ENCODE measurements at regions not wholly inside any gene's neighbourhood (a gene's known extent, or its start where the extent isn't known, plus 50 kb on each side); places are given as distances from the start of the nearest gene placed in this dataset.

DNA sequence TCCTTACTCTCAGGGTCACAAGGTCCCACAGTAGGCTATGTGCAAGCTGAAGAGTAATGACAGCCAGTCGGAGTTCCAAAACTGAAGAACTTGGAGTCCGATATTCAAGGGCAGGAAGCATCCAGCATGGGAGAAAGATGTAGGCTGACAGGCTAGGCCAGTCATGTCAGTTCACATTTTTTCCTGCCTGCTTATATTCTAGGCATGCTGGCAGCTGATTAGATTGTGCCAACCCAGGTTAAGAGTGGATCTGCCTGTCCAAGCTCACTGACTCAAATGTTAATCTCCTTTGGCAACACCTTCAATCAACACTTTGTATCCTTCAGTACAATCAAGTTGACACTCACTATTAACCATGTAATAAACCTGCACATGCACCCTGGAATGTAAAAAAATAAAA lies 960.9 kb upstream of the HS3ST1 start:
- TF ChIP-seq EZH2 (IDR thresholded peaks at IDR 0.05; ENCODE audit: borderline replicate concordance, insufficient read depth, low read length, poor library complexity, severe bottlenecking) = no peak
- no peak for TF ChIP-seq EP300 (conservative IDR thresholded peaks at IDR 0.05; ENCODE audit: poor library complexity, severe bottlenecking)
- TF ChIP-seq CTCF (IDR thresholded peaks at IDR 0.05; ENCODE audit: poor library complexity, severe bottlenecking) = no peak
- no peak for TF ChIP-seq RAD21 (conservative IDR thresholded peaks at IDR 0.05)
- TF ChIP-seq TAF1 (IDR thresholded peaks at IDR 0.05; ENCODE audit: low read depth) = no peak
